SK-N-SH treated with all-trans-retinoic acid at 6 μM for 48 hours (cell line): ENCODE measurements at regions not wholly inside any gene's neighbourhood (a gene's known extent, or its start where the extent isn't known, plus 50 kb on each side); places are given as distances from the start of the nearest gene placed in this dataset.

Source experiments
- ESRRG ChIP-seq: fragments of 250-450 bp; sonication (Bioruptor Pico); IDR thresholded peaks from 2 replicates; pipeline ENCODE4 v1.6.1; 2021; ENCODE audit warnings: mild to moderate bottlenecking
- GLIS3 ChIP-seq: fragments of 250-450 bp; sonication (Bioruptor Pico); IDR thresholded peaks from 2 replicates; pipeline ENCODE4 v1.5.0; 2020; ENCODE audit warnings: mild to moderate bottlenecking, moderate library complexity
- RARB ChIP-seq: fragments of 250-450 bp; sonication (Bioruptor Pico); IDR thresholded peaks from 2 replicates; pipeline ENCODE4 v1.8.0; 2021; ENCODE audit warnings: mild to moderate bottlenecking, moderate library complexity
- TOX ChIP-seq: fragments of 250-450 bp; sonication (Bioruptor Pico); IDR thresholded peaks from 2 replicates; pipeline ENCODE4 v1.8.0; 2021; ENCODE audit warnings: mild to moderate bottlenecking, moderate library complexity, borderline replicate concordance
- ZFP30 ChIP-seq: fragments of 450-650 bp; formaldehyde crosslinking; IDR thresholded peaks from 2 replicates; pipeline ENCODE4 v1.5.0; 2022; ENCODE audit warnings: mild to moderate bottlenecking, moderate library complexity
- TF ChIP-seq, protein P1 (sequence below): fragments of 250-450 bp; sonication (Bioruptor Pico); IDR thresholded peaks from 2 replicates; pipeline ENCODE4 v1.8.0; 2020; ENCODE audit warnings: mild to moderate bottlenecking, moderate library complexity, borderline replicate concordance

DNA sequence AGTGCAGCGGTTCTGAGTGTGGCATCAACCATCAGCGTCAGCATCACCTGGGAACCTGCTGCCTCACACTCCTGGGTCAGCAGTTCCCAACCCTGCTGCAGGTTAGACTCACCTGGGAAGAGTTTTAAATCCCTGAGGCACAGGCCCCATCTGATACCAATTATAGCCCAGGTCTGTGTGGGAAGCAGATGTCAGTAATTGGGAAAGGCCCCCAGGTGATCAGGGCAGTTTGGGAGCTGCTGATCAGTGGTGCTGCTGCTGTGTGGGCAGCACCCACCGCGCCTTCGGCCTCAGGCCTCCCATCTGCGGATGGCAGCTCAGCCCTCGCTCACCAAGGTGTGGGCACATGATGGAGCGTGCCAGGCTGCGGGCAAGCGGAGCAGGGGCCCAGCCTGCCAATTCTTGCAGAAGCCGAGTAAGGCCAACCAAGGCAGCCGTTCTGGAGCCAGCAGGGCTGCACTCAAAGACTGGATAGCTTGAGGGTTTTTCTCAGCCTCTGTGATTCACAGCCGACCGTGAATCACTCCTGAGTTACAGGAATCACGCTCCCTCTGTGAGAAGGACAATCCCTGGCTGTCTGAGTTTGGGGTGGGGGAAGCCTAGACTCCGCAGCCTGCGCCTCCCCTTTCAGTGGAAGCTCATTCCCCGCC, 155.6 kb upstream of the SFSWAP start:
- TF ChIP-seq GLIS3 (no peak), RARB (CRISPR knock-in tag) (no peak), ESRRG (CRISPR knock-in tag) (no peak), ZFP30 (CRISPR knock-in tag) (no peak), TOX (CRISPR knock-in tag) (no peak)
- TF ChIP-seq, protein P1, sequence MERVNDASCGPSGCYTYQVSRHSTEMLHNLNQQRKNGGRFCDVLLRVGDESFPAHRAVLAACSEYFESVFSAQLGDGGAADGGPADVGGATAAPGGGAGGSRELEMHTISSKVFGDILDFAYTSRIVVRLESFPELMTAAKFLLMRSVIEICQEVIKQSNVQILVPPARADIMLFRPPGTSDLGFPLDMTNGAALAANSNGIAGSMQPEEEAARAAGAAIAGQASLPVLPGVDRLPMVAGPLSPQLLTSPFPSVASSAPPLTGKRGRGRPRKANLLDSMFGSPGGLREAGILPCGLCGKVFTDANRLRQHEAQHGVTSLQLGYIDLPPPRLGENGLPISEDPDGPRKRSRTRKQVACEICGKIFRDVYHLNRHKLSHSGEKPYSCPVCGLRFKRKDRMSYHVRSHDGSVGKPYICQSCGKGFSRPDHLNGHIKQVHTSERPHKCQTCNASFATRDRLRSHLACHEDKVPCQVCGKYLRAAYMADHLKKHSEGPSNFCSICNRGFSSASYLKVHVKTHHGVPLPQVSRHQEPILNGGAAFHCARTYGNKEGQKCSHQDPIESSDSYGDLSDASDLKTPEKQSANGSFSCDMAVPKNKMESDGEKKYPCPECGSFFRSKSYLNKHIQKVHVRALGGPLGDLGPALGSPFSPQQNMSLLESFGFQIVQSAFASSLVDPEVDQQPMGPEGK: no peak
